SK-N-SH (cell line): ENCODE measurements at regions not wholly inside any gene's neighbourhood (a gene's known extent, or its start where the extent isn't known, plus 50 kb on each side); places are given as distances from the start of the nearest gene placed in this dataset.

Source experiments
- EP300 ChIP-seq, 2 experiments: IDR thresholded peaks; 2 replicates each; pipeline versions ENCODE4 v1.4.0 to v1.6.1; 2012; ENCODE audit warnings: borderline replicate concordance in 1 of 2, low read depth in 1 of 2, low read length in 1 of 2
- EZH2phosphoT487 ChIP-seq: fragments of 200-600 bp; sonication (generic); IDR thresholded peaks from 2 replicates; pipeline ENCODE4 v1.6.1; 2017; ENCODE audit warnings: low read depth, mixed run types, mild to moderate bottlenecking, antibody characterized with exemption, moderate library complexity, borderline replicate concordance
- FOXM1 ChIP-seq: IDR thresholded peaks from 2 replicates; pipeline ENCODE4 v1.4.0; 2012; ENCODE audit warnings: low read depth, mild to moderate bottlenecking
- RAD21 ChIP-seq: IDR thresholded peaks from 2 replicates; pipeline ENCODE4 v1.6.1; 2012; ENCODE audit warnings: mild to moderate bottlenecking, low read length
- SMC3 ChIP-seq: IDR thresholded peaks from 2 replicates; pipeline ENCODE4 v1.6.1; 2012; ENCODE audit warnings: low read depth, low read length, improper control_type of control experiment
- TF ChIP-seq, protein P1 (sequence below): fragments of 200-600 bp; sonication (generic); IDR thresholded peaks from 2 replicates; pipeline ENCODE4 v1.6.1; 2017; ENCODE audit warnings: antibody characterized with exemption, mild to moderate bottlenecking, moderate library complexity

DNA sequence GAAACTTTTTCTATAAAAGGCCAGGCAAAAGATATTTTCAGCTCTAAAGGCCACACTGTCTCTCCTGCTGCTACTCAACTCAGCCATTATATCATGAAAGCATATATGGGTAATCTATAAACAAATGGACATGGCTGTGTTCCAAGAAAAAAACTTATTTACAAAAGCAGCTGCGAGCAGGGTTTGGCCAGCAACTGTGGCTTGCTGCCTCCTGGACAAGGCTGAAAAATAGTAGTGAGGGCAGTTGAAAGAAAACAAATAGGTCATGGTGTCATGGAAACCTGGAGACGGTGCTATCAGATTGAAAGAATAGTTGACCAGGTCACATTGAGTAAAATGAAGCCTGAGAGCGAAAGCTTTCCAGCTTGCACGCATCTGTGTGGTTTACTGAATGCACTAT, 89.2 kb upstream of the LRATD1 start:
- TF ChIP-seq EZH2phosphoT487 = no peak
- no peak for TF ChIP-seq EP300 (IDR thresholded peaks at IDR 0.05; ENCODE audit: borderline replicate concordance in 1 of 2, low read depth in 1 of 2, low read length in 1 of 2)
- TF ChIP-seq FOXM1 = no peak
- TF ChIP-seq, protein P1, sequence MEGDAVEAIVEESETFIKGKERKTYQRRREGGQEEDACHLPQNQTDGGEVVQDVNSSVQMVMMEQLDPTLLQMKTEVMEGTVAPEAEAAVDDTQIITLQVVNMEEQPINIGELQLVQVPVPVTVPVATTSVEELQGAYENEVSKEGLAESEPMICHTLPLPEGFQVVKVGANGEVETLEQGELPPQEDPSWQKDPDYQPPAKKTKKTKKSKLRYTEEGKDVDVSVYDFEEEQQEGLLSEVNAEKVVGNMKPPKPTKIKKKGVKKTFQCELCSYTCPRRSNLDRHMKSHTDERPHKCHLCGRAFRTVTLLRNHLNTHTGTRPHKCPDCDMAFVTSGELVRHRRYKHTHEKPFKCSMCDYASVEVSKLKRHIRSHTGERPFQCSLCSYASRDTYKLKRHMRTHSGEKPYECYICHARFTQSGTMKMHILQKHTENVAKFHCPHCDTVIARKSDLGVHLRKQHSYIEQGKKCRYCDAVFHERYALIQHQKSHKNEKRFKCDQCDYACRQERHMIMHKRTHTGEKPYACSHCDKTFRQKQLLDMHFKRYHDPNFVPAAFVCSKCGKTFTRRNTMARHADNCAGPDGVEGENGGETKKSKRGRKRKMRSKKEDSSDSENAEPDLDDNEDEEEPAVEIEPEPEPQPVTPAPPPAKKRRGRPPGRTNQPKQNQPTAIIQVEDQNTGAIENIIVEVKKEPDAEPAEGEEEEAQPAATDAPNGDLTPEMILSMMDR = no peak
- TF ChIP-seq RAD21 = no peak
- no peak for TF ChIP-seq SMC3
